Astrocyte of the spinal cord (primary cell): ENCODE measurements at regions not wholly inside any gene's neighbourhood (a gene's known extent, or its start where the extent isn't known, plus 50 kb on each side); places are given as distances from the start of the nearest gene placed in this dataset.

ENCODE experiments used
- DNase-seq: peaks from one replicate; pipeline ENCODE4 v3.0.0; 2011; ENCODE audit warnings: low read depth, low spot score
- H3K4me3 ChIP-seq: 2 replicates; pipeline ENCODE4 v1.5.1; 2011; ENCODE audit warnings: low read depth, mild to moderate bottlenecking, low read length, moderate library complexity
- in situ Hi-C: cut with HindIII; loops from 2 replicates; pipeline ENCODE4 v1.10.0; 2017; ENCODE audit warnings: low sequenced_read_pairs
- TF ChIP-seq, protein P1 (sequence below): IDR thresholded peaks from 2 replicates; pipeline ENCODE4 v1.5.1; 2012; ENCODE audit warnings: low read depth, mild to moderate bottlenecking, low read length, inconsistent platforms

DNA sequence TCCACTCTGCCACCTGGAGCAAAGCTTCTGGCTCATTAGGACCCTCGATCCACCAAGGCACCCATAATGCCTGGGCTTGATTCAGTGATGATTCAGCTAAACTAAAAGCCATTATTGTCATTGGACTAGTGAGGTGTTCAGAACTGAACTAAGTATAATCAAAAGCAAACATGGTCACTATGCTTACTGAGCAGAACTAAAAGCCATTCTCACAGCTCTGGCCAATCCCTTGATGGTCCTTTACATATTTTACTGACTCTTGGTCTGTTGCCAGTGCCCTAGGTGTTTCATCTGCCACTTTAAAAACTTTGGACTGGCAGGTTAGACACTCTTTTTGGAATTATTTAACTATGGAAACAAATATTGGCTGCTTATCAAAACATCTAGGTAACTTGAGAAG lies 703.5 kb downstream of the FAT4 start:
- in situ Hi-C loops: no loop called here
- DNase-seq: no peak
- TF ChIP-seq, protein P1, sequence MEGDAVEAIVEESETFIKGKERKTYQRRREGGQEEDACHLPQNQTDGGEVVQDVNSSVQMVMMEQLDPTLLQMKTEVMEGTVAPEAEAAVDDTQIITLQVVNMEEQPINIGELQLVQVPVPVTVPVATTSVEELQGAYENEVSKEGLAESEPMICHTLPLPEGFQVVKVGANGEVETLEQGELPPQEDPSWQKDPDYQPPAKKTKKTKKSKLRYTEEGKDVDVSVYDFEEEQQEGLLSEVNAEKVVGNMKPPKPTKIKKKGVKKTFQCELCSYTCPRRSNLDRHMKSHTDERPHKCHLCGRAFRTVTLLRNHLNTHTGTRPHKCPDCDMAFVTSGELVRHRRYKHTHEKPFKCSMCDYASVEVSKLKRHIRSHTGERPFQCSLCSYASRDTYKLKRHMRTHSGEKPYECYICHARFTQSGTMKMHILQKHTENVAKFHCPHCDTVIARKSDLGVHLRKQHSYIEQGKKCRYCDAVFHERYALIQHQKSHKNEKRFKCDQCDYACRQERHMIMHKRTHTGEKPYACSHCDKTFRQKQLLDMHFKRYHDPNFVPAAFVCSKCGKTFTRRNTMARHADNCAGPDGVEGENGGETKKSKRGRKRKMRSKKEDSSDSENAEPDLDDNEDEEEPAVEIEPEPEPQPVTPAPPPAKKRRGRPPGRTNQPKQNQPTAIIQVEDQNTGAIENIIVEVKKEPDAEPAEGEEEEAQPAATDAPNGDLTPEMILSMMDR: no peak
- H3K4me3 ChIP-seq: no peak overlapping the region

DNA sequence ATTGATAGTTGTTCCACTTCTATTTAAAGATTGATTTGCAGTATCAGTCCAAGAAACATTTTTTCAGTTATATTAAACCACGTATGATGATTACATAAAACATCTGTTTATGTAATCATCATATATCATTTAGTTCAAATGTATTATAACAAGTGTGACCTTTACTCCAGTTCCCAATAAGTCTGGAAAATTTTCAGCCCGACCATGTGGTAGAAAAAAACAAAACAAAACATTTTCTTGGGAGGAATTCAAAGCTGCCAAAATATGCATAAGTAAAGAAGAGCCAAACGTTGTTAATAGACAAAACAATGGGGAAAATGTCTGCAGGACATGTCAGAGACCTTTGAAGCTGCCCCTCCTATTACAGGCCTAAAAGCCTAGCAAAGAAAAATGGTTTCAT lies 709.1 kb downstream of the FAT4 start:
- DNase-seq: no peak
- H3K4me3 ChIP-seq: no peak overlapping the region
- TF ChIP-seq, protein P1: no peak
- in situ Hi-C loops: no loop called here

DNA sequence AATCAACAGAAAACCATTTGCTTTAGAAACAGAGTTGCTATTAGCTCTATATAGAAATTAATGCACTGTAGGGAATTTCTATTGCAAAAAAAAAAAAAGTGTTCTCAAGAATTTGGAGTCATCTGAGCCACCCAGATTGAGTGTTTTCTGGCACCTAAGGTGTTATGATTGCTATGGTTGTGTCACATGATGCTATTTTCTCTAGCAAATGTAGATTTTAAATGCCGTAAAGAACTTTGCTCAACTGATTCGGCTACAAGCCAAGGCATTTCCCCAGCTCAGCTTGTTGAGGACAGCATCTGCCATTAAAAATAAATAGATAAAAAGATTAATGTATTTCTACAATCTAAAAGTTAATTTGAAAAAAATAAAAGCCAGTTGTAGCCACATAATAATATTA lies 712.8 kb downstream of the FAT4 start:
- DNase-seq: no peak
- TF ChIP-seq, protein P1: no peak
- in situ Hi-C loops: no loop called here
- H3K4me3 ChIP-seq: no peak overlapping the region

DNA sequence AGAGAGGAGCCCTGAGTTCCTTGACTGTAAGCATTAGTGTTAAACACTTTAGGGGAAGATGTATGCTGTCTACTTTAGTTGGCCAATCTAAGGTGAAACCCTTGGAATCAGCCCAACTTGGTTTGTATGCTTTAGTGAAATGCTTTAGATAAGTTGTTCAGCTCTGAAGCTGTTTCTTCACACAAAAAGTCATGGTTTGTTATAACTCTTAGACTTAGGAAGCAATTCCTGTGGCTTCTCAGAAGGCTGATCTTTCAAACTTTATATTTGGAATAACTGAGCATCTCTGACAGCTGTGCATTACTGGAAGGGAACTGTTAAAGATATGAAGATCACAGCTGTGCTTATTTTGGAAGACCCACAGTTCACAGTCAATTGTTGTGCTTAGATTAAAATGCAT lies 714.1 kb downstream of the FAT4 start:
- DNase-seq: peak; percentile 68
- no peak overlapping the region for H3K4me3 ChIP-seq
- in situ Hi-C loops: no loop called here
- TF ChIP-seq, protein P1: no peak

DNA sequence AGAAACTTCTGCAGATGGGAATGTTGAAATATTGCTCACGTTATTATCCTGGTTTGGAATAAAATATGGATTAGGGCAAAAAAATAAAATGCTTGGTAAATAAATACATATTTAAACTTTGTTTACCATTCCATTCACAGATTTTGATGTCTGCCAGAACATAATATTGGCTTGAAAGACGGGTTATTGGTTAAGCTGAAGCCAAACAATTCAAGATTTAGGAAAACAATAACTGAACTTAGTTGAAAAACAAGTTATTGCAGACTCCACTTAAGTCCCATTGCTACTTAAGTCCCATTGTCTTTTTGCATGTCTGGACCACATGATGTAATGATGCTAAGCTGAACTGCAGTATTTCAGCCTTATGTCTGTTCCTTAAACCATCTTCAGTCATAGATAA lies 722.5 kb downstream of the FAT4 start:
- DNase-seq: no peak
- H3K4me3 ChIP-seq: no peak overlapping the region
- in situ Hi-C loops: no loop called here
- TF ChIP-seq, protein P1: no peak

DNA sequence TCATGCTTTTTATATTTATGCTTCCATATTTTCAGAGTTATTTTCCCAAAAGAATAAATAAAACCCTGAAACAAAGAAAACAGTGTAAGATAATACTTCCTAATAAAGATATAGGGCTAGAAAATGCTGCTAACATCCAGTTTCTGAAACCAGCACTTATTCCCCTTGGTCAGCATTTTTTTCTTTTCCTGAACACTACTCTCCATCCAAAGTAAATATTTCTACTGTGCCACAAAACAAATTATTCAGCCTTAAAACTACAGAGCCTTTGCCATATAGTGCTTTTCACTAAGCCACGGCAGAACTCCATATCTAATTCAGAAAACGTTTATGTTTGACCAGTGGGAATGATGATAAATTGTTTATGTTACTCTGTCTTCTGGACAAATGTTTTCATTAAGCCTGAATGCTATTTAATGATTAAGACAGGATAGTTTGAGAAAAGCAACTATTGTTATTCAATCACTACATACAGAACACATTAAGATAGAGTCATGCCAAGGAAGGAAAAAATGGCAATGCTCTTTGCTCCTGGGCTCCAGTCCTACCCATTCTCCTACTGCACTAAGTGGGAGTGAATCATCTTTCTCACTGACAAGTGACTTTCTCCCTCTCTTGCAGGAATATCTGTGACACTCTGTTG lies 723.9 kb downstream of the FAT4 start:
- TF ChIP-seq, protein P1: no peak
- peak; percentile 45 for DNase-seq
- H3K4me3 ChIP-seq: no peak overlapping the region
- in situ Hi-C loops: no loop called here
